Kidney capillary endothelial cell (primary cell): ENCODE measurements at regions not wholly inside any gene's neighbourhood (a gene's known extent, or its start where the extent isn't known, plus 50 kb on each side); places are given as distances from the start of the nearest gene placed in this dataset.
A peak's percentile ranks its signal among the peaks of the same experiment; 100 is the strongest.

Experiments
- DNase-seq: peaks from one replicate; pipeline ENCODE4 v3.0.0-alpha.2; 2018; ENCODE audit warnings: low spot score

GRCh38 chr14:98298481-98299244, 973.3 kb downstream of the BCL11B start:
- DNase-seq: no peak

DNA sequence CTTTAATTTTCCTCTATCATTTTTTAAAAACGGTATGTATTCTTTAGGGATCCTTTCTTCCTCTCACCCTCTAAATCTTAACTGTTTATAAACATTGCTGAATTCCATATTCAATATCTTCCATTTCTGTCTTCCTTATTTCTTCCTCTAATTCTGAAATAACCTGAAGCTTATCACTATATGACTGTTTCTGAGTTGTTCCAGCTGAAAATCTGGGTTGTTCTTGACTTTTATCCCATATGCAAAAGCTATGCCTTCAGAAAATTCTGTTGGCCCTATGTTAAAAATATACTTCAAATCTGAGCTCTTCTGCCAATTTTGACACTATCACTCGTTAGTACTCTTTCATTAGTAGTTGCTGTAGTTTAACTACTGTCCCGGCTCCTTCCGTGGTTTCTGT, 970.3 kb downstream of the BCL11B start:
- no peak for DNase-seq

GRCh38 chr14:98304574-98304973, 967.4 kb downstream of the BCL11B start:
- DNase-seq: no peak

DNA sequence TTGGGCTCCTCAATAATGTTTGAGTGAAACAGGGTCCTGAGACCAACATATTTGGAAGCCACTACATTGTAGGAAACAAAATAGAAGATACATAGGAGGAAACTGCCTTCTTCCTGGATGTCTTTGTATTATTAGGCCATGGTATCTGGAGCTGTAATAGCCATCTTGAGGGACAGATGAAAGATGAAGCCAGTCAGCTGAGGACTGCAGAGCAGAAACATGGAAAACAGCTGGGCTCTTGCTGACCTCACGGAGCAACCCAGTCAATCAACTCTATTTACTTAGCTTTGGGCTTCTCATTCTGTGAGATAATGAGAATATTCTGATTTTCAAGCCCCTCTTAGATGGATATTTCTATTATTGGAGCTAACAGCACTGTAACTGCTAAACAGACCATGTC, 962.4 kb downstream of the BCL11B start:
- DNase-seq: no peak

DNA sequence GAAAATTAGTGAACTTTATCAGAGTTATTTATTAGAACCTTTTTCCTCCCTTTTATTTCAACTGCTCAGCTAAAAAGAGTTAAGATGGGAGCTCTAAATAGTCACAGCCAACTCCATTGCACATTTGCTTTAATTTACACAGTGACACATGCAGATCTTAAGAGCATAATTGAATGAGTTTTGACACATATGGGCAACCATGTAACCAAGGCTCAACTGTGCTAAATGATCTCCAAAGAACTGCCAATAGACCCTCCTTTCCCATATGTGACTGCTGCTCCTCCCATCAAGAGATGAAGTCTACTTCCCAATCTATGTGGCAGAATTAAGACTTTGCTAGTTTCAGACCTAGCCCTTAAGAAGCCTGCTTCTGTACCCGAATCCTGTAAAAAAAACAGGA, 960.0 kb downstream of the BCL11B start:
- DNase-seq: no peak

DNA sequence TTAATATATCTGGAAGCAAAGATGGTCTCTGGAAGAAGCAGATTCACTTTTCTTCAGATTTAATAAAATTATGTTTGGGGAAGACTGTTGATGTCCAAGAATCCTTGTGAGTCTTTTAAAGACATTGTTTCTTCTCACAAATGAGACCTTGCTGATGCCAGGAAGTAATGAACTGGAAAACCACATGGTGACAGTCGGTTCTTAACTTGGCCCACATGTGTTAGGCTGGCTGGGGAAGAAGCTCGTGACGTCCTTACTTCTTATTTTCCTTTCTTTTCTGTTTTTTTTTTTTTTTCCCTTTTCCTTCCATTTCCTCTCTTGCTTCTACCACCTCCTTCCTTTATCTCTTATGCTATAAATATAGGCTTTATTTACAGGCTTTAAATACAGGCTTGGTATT, 950.2 kb downstream of the BCL11B start:
- no peak for DNase-seq

- no peak for DNase-seq
These were observed 948.2 kb downstream of the BCL11B start for GRCh38 chr14:98323836-98324235.

DNA sequence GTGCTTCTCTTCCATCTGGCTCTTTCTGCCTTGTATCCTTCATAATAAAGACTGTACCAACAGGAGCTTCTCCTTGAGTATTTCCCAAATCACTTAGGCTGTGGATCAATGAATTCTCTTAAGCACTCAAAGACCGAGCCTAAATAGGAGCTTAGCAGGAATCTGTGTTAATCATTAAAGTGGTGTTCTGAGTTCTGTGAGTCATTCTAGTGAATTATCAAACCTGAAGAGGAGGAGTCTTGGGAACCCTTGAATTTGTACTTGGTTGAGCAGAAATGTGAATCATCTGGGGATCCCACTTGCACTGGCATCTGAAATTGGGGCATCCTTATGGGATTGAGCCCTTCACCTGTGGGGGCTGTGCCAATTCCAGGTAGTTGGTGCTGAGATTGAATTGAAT, 946.2 kb downstream of the BCL11B start:
- DNase-seq: no peak

GRCh38 chr14:98328496-98328895, 943.5 kb downstream of the BCL11B start:
- no peak for DNase-seq

GRCh38 chr14:98334186-98334585, 937.8 kb downstream of the BCL11B start:
- DNase-seq: no peak

DNA sequence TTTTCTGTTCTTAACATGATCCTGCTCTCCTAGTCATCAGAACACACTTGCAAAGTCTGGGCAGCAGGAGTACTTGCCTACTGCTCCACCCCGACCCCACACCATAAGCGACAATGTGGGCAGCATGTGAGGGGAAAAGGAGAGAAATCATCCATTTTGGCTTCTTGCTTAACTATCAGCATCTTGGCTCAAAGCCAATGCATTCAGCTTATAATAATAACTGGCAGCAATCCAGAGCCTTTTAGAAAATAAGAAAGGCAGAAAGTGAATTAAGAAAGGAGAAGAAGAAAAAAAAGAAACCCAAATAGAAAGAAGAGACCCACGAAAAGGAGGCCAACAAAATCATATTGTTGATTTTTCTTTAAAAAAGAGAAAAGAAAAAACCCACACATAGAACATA, 930.8 kb downstream of the BCL11B start:
- DNase-seq: no peak

DNA sequence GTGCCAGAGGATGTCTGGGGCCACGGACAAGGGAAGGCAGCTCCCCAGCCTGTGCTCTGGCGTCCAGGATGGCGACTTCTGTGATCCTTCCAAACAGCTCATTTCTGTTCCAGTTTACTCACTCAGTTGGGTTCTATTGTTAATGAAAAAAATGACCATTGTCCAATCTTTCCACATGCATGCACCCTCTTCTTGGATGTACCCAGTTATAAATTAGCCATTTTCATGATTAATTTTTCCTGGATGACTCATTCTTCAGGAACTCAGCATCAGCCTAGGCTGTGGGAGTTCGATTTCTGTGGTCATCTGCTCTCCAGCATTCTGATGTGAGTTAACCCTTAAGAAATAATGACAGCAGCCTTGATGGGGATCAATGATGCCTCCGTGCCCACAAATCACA, 926.8 kb downstream of the BCL11B start:
- peak; percentile 0 for DNase-seq

- DNase-seq: no peak
These were observed 924.3 kb downstream of the BCL11B start for GRCh38 chr14:98347686-98348085.

DNA sequence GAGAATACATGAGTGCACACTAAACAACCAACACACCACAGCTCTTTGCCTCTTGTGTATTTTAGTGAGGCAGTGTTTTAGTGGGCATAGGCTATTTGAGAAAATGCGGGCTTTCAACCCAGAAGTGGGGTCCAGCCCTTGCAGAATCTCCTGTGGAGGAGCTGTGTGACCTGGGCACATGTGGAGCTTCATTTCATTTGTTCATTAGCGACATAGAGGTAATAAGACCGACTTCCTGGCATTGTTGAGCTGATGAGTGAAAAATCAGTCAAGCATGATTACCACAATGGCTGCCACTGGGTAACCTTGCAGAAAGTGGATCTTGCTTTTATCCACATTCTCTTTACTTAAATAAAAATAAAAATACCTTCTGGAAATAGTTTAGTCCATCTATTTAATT, 923.5 kb downstream of the BCL11B start:
- no peak for DNase-seq

DNA sequence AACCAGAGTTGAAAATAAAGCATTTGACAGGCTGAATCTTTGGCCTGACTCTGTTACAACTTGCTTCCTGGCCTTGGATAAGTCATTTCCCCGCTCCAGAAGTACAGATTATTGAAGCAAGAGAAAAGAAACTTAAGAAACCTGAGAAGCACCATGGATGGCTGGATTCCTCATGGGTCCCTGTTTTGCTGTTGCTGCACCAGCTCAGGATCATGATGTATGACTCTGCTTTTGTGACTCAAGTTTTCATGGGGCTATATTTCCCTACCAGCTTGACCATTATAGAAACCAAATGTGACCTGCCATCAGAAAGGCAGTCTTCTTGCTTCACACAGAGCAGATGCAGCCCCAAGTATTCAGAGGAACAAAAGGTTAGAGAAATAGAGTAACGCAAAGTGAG, 921.8 kb downstream of the BCL11B start:
- DNase-seq: no peak

- DNase-seq: no peak
These were observed 907.0 kb downstream of the BCL11B start for GRCh38 chr14:98364961-98365360.

DNA sequence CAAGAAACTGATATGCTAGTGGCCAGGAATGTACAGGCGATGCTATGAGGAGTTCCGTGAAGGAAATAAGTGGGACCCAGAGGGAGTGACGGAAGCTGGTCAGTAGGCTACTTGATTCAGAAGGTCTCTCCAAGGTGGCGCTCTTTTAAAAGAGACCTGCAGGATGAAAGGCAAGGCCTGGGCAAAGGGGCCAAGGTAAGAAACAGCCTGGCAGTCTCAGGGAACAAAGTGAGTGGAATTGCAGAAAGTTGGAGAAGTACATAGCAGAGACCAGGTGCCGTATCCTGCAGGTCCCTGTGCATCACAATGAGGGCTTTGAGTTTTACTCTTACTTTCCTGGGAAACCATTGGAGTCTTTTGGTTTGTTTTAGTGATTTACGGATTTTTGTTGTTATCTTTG, 905.6 kb downstream of the BCL11B start:
- no peak for DNase-seq

GRCh38 chr14:98368221-98368620, 903.8 kb downstream of the BCL11B start:
- no peak for DNase-seq

DNA sequence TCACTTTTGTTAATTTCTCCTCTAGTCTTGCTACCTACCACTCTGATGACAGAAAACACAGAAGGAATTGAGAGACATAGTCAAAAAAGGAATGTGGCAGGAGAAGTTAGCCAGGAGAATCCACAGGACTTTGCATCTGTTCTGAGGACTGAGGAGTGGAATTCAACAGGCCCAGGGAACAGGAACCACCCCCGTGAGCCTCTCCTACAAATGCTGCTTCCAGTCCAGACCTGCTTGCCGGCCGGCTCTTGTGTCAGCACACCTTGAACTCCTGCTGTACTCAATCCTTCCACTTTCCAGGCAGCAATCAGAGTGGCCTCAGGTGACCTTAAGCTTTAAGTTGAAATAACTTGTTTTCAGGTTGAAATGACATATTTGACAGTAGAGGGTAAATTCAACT, 903.1 kb downstream of the BCL11B start:
- DNase-seq: no peak

- DNase-seq: no peak
These were observed 902.7 kb downstream of the BCL11B start for GRCh38 chr14:98369344-98369743.

DNA sequence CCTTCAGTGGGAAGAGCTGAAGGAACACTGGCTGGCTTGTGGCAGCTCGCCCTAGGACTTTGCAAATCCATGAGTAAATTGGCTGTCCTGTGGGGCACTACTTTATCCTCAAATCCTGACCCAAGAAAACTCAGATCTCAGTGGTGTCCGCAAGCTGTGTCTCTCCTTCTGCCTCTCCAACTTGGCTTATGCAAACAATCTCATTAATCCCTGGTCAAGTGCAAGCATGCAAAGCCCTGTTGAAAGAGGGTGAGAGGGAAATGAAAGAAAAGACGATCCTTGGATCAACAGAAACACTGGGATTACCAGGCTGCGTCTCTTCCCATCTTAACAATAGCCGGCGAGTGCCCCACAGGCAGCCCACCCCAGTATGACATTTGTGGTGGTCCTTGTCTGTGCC, 901.6 kb downstream of the BCL11B start:
- no peak for DNase-seq

- no peak for DNase-seq
These were observed 900.9 kb downstream of the BCL11B start for GRCh38 chr14:98371141-98371540.

DNA sequence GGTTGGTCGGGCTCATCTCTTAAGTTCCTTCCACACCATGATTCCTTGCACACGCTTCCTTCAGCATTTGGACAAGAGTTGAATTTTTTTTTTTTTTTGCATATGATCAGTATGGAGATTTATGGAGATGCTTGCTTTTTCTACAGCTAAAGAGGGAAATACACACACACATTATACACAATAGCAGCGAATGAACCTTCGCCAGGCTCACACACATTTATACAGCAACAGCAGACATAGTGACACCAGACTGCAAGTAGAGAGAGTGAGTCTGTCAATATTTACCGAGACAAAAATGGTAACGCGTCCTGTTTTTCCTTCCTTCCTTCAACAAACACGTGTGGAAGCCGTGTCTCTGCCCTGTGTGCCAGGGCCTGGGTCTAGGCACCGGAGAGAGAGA, 897.9 kb downstream of the BCL11B start:
- DNase-seq: no peak

DNA sequence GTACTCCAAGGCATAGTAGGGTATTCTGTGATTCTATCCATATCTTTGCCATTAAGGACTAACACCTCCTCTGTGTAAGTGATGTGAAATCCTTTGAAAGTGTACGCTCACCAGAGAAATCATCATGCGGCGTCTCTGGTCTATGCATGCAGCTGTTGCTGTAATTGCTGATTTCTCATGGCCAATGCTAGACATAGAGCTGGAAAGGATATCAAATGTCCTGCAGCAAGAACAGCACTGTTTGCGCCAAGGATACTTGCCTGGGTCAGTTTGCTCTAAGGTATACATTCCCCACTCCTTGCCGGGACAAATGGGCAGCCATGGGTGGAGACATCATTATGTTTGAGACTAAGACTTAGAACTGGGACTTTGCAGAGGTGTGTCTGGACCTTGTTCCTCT, 896.4 kb downstream of the BCL11B start:
- no peak for DNase-seq

DNA sequence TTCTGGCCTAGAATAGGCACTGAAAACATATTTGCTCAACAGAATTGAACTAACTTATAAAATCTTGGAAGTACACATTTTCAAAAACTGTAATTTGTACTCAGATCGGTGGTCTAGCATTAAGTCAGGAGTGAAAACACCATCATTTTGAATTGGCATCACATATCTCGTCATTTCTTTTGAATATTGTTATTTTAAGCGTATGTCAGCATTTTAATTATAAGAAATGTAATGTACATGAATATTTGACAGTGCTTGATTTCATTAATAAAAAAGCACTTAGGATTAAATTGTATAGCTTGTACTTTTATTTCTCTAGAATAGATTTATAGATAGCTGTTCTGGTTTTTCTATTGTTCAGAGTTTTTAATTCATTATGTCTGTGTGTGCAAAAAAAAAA, 892.2 kb downstream of the BCL11B start:
- DNase-seq: no peak
